PC-9 (cell line): ENCODE measurements at regions not wholly inside any gene's neighbourhood (a gene's known extent, or its start where the extent isn't known, plus 50 kb on each side); places are given as distances from the start of the nearest gene placed in this dataset.

ENCODE experiments used
- BruUV-seq: library from RNA; stranded (reverse); fragments of 400-500 nt; replicated peaks from 2 replicates; lab custom pipeline; 2021; lab: Mats Ljungman, UMichigan
- CTCF ChIA-PET: fragments of 300-600 bp; sonication (Branson Sonifier 250); formaldehyde crosslinking; loops from one replicate; lab custom pipeline; 2022; ENCODE audit warnings: antibody characterized with exemption; lab: Charles Lee
- POLR2A ChIA-PET: fragments of 300-600 bp; sonication (Branson Sonifier 250); formaldehyde crosslinking; loops from one replicate; lab custom pipeline; 2022; ENCODE audit warnings: antibody characterized with exemption; ENCODE audit not compliant: unreplicated experiment; lab: Charles Lee
- DNase-seq, 2 experiments: peaks; one replicate each; pipeline versions ENCODE4 v3.0.0 to v3.0.0-alpha.2; 2015 to 2022; ENCODE audit warnings: mixed read lengths in 1 of 2
- H2AFZ ChIP-seq: fragments of 200-600 bp; sonication (generic); 2 replicates; pipeline ENCODE4 v1.8.1; 2017; ENCODE audit warnings: antibody characterized with exemption
- H3F3A ChIP-seq: fragments of 200-600 bp; sonication (generic); 2 replicates; pipeline ENCODE4 v1.8.1; 2017; ENCODE audit warnings: antibody characterized with exemption, mild to moderate bottlenecking, low read depth; ENCODE audit not compliant: insufficient read depth
- H3K27ac ChIP-seq: fragments of 200-600 bp; sonication (generic); 2 replicates; pipeline ENCODE4 v1.6.1; 2016; ENCODE audit warnings: mixed run types
- H3K27me3 ChIP-seq: fragments of 200-600 bp; sonication (generic); 2 replicates; pipeline ENCODE4 v1.6.1; 2016; ENCODE audit warnings: low read depth, mixed run types; ENCODE audit not compliant: insufficient read depth
- H3K36me3 ChIP-seq: fragments of 200-600 bp; sonication (generic); 2 replicates; pipeline ENCODE4 v1.6.1; 2016; ENCODE audit warnings: low read depth, mixed run types
- H3K4me1 ChIP-seq: fragments of 200-600 bp; sonication (generic); replicated peaks from 2 replicates; pipeline ENCODE4 v1.6.1; 2016; ENCODE audit warnings: mixed run types; ENCODE audit not compliant: insufficient read depth
- H3K4me2 ChIP-seq: fragments of 200-600 bp; sonication (generic); 2 replicates; pipeline ENCODE4 v1.6.1; 2017; ENCODE audit warnings: mixed run types
- H3K4me3 ChIP-seq: fragments of 200-600 bp; sonication (generic); 2 replicates; pipeline ENCODE4 v1.6.1; 2016; ENCODE audit warnings: mixed run types
- H3K79me2 ChIP-seq: fragments of 200-600 bp; sonication (generic); 2 replicates; pipeline ENCODE4 v1.6.1; 2017; ENCODE audit warnings: low read depth, mixed run types
- H3K9me2 ChIP-seq: fragments of 200-600 bp; sonication (generic); 2 replicates; pipeline ENCODE4 v1.8.1; 2017; ENCODE audit warnings: mild to moderate bottlenecking; ENCODE audit not compliant: insufficient read depth
- H3K9me3 ChIP-seq: fragments of 200-600 bp; sonication (generic); 2 replicates; pipeline ENCODE4 v1.8.1; 2016; ENCODE audit warnings: low read depth; ENCODE audit not compliant: insufficient read depth
- H4K20me1 ChIP-seq: fragments of 200-600 bp; sonication (generic); 2 replicates; pipeline ENCODE4 v1.8.1; 2017; ENCODE audit not compliant: insufficient read depth
- CTCF ChIP-seq: fragments of 200-600 bp; sonication (generic); conservative IDR thresholded peaks from 2 replicates; pipeline ENCODE4 v1.6.1; 2017; ENCODE audit warnings: mixed run types, antibody characterized with exemption, mild to moderate bottlenecking, moderate library complexity
- EZH2 ChIP-seq: fragments of 200-600 bp; sonication (generic); IDR thresholded peaks from 2 replicates; pipeline ENCODE4 v1.8.0; 2017; ENCODE audit warnings: antibody characterized with exemption, low read depth
- intact Hi-C: fragments of 100-400 bp; cut with micrococcal nuclease; formaldehyde crosslinking; loops from one replicate; pipeline ENCODE4 v1.10.0; 2022; ENCODE audit not compliant: unreplicated experiment

DNA sequence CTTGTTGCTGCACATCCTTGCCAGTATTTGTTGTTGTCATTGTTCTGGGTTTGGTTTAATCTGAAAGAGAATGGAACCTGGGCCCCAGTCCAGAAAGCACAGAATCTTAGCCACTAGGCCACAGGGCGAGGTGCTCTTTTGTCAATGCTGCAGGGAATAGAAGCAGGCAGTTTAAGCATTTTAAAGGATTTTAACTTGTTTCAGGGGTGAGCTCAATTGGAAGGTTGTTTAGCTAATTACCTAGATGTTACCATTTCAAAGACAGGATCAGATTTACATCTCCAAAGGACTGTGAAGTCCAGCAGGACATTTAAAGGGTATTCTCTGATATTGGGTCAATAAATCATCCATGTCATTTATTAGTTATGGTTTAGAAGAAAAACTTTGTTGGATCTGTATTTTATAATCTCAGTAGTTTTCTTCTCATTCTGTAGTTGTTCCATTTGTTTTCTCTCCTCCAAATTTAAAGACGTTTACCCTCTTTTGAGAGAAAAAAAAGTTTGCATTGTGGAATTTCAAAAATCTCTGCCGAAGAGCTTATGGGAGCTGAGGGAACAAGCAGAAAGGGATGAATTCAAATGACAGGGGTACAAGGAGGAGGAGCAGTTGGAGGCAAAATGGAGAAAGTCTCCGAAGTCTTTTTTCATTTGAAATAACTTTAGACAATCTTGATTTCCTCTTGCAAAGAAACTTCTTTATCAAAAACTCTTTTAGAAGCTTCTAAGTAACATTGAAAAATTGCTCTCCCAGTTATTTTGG, 57.5 kb upstream of the FAM47C start:
- no peak for DNase-seq
- H3F3A ChIP-seq: no peaks in the 10 kb centered on the region
- H3K9me2 ChIP-seq: no peaks in the 10 kb centered on the region
- no peak overlapping the region for H3K4me3 ChIP-seq
- no peaks in the 10 kb centered on the region for H3K79me2 ChIP-seq
- TF ChIP-seq EZH2: no peak
- TF ChIP-seq CTCF: no peak
- H3K27ac ChIP-seq: no peak overlapping the region
- CTCF ChIA-PET: no interaction called here
- no peak overlapping the region for H2AFZ ChIP-seq
- no peaks in the 10 kb centered on the region for H3K27me3 ChIP-seq
- H3K4me2 ChIP-seq: no peak overlapping the region
- intact Hi-C loops: no loop called here
- H3K4me1 ChIP-seq: no peaks in the 10 kb centered on the region
- BruUV-seq: no TSS peak
- H3K9me3 ChIP-seq: no peaks in the 10 kb centered on the region
- no peaks in the 10 kb centered on the region for H4K20me1 ChIP-seq
- no peaks in the 10 kb centered on the region for H3K36me3 ChIP-seq
- POLR2A ChIA-PET: no interaction called here

DNA sequence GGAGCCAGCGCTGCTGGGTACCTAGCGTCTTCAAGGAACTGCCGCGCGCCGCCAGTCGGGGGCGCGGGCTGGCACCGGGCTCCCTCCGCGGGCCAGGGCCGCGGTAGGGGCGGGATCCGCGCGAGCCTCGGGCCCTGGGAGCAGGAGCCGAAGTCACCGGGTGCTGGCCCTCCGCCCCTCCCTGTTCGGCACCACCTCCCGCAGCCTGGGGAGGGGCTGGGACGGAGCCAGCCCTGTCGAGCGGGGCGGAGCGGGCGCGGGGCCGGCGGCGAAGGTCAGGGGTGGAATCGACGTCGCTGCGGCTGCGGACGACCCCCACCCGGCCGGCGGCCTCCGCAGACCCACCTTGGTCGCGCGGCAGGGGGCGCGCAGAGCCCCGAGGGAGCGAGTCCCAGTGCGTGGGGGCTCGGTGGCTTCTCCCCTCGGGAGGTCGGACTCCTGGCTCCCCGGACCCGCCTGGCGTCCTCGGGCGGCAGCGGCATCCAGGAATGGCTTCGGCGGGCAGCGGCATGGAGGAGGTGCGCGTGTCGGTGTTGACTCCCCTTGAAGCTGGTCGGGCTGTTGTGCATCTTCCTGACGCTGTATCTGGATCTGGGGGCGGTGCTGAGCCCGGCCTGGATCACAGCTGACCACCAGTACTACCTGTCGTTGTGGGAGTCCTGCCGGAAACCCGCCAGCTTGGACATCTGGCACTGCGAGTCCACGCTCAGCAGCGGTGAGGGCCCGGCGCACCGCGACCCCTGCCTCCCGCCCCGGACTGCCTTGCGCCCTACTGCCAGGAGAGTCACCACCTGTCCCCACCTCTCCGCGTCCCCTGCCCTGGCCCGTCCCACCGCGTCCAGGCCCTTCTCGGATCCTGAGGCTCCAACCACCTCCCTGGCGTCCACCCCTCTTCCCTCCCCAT, 50.5 kb upstream of the FAM47C start:
- no peak overlapping the region for H3K4me3 ChIP-seq
- no peaks in the 10 kb centered on the region for H3K9me3 ChIP-seq
- H3K79me2 ChIP-seq: no peaks in the 10 kb centered on the region
- H2AFZ ChIP-seq: no peak overlapping the region
- ChIA-PET CTCF (no interaction called here), POLR2A (no interaction called here)
- intact Hi-C loops: no loop called here
- H3K27ac ChIP-seq: no peak overlapping the region
- H3K9me2 ChIP-seq: no peaks in the 10 kb centered on the region
- TF ChIP-seq EZH2 (no peak), CTCF (no peak)
- H3K4me1 ChIP-seq: no peaks in the 10 kb centered on the region
- peak in 1 of 2 experiments; percentile 2 for DNase-seq
- H3K36me3 ChIP-seq: no peaks in the 10 kb centered on the region
- BruUV-seq: no TSS peak
- no peaks in the 10 kb centered on the region for H4K20me1 ChIP-seq
- H3K4me2 ChIP-seq: no peak overlapping the region
- H3F3A ChIP-seq: no peaks in the 10 kb centered on the region
- no peaks in the 10 kb centered on the region for H3K27me3 ChIP-seq
